SK-N-SH (cell line): ENCODE measurements at regions not wholly inside any gene's neighbourhood (a gene's known extent, or its start where the extent isn't known, plus 50 kb on each side); places are given as distances from the start of the nearest gene placed in this dataset.

ENCODE experiments used
- CHD2 ChIP-seq: fragments of 150-350 bp; IDR thresholded peaks from 2 replicates; pipeline ENCODE4 v1.6.1; 2018; ENCODE audit warnings: low read length; ENCODE audit not compliant: partially characterized antibody
- JUND ChIP-seq: IDR thresholded peaks from 2 replicates; pipeline ENCODE4 v1.4.0; 2012
- MXI1 ChIP-seq: IDR thresholded peaks from 2 replicates; pipeline ENCODE4 v1.6.1; 2012; ENCODE audit warnings: mild to moderate bottlenecking, low read depth, low read length, improper control_type of control experiment
- POLR2AphosphoS5 ChIP-seq: IDR thresholded peaks from 2 replicates; pipeline ENCODE4 v1.6.1; 2012; ENCODE audit warnings: low read depth, low read length
- RCOR1 ChIP-seq: fragments of 150-350 bp; IDR thresholded peaks from 2 replicates; pipeline ENCODE4 v1.6.1; 2017; ENCODE audit warnings: antibody characterized with exemption, low read length
- RFX5 ChIP-seq: IDR thresholded peaks from 2 replicates; pipeline ENCODE4 v1.6.1; 2012; ENCODE audit warnings: mild to moderate bottlenecking, improper control_type of control experiment, low read length
- SIN3A ChIP-seq: IDR thresholded peaks from 2 replicates; pipeline ENCODE4 v1.6.1; 2012; ENCODE audit warnings: low read depth, mild to moderate bottlenecking, low read length, moderate library complexity, borderline replicate concordance
- TF ChIP-seq, protein P1 (sequence below): fragments of 200-600 bp; sonication (generic); IDR thresholded peaks from 2 replicates; pipeline ENCODE4 v1.6.1; 2017; ENCODE audit warnings: antibody characterized with exemption, mild to moderate bottlenecking, moderate library complexity
- TF ChIP-seq, protein P2 (sequence below): IDR thresholded peaks from 2 replicates; pipeline ENCODE4 v1.4.0; 2012; ENCODE audit warnings: low read depth, borderline replicate concordance

DNA sequence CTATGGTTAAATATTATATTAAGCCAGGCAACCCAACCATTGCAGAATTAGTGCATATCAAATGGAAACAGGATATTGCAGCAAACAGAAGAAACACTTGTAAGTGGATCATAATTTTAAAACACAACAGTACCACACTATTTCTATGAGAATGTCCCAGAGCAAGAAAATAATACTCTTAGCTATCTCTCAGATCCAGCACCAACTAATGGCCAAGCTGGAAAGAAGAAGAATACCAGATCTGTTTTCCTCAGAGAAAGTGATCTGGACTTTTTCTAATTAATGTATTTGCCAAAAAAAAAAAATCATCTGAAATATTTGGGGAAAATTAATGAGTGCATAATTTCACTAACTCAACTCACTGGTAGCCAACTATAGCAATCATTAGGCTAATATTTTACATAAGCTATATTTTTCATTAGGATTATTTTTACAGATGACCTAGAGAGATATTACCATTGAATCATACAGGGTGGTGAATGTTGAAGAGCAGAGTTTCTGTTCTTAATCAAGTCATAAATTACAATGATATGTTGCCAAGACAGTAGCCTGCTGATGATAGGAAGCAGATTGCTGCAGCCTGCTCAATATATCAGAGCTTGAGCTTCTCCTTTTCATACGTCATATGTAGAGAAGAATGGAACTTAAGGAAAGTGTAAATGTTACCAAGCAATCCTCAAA lies 995.4 kb upstream of the LRRN3 start:
- TF ChIP-seq, protein P1, sequence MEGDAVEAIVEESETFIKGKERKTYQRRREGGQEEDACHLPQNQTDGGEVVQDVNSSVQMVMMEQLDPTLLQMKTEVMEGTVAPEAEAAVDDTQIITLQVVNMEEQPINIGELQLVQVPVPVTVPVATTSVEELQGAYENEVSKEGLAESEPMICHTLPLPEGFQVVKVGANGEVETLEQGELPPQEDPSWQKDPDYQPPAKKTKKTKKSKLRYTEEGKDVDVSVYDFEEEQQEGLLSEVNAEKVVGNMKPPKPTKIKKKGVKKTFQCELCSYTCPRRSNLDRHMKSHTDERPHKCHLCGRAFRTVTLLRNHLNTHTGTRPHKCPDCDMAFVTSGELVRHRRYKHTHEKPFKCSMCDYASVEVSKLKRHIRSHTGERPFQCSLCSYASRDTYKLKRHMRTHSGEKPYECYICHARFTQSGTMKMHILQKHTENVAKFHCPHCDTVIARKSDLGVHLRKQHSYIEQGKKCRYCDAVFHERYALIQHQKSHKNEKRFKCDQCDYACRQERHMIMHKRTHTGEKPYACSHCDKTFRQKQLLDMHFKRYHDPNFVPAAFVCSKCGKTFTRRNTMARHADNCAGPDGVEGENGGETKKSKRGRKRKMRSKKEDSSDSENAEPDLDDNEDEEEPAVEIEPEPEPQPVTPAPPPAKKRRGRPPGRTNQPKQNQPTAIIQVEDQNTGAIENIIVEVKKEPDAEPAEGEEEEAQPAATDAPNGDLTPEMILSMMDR, result no peak
- TF ChIP-seq MXI1 (no peak), POLR2AphosphoS5 (peak; percentile 47), SIN3A (no peak), CHD2 (peak; percentile 63), RCOR1 (peak; percentile 67), JUND (no peak; the same call in 1 of the 2 replicates), RFX5 (no peak)
- TF ChIP-seq, protein P2, sequence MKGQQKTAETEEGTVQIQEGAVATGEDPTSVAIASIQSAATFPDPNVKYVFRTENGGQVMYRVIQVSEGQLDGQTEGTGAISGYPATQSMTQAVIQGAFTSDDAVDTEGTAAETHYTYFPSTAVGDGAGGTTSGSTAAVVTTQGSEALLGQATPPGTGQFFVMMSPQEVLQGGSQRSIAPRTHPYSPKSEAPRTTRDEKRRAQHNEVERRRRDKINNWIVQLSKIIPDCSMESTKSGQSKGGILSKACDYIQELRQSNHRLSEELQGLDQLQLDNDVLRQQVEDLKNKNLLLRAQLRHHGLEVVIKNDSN, result no peak
